CD4-positive, alpha-beta memory T cell (primary cell): ENCODE measurements at regions not wholly inside any gene's neighbourhood (a gene's known extent, or its start where the extent isn't known, plus 50 kb on each side); places are given as distances from the start of the nearest gene placed in this dataset.

Source experiments
- CTCF ChIA-PET: fragments of 350-600 bp; sonication (Branson Sonifier 250); formaldehyde crosslinking; loops from one replicate; lab custom pipeline; 2021; ENCODE audit warnings: inconsistent platforms; ENCODE audit not compliant: partially characterized antibody; lab: Charles Lee
- POLR2A ChIA-PET: fragments of 350-600 bp; sonication (Branson Sonifier 250); formaldehyde crosslinking; loops from one replicate; lab custom pipeline; 2021; ENCODE audit not compliant: partially characterized antibody; lab: Charles Lee
- DNase-seq, 5 donors: peaks; one replicate each; pipeline versions ENCODE4 v3.0.0 to v3.0.0-alpha.2; 2020 to 2022; ENCODE audit warnings: mixed read lengths in 1 of 5
- H3K27ac ChIP-seq: one replicate; pipeline ENCODE4 v1.7.0; 2013; ENCODE audit warnings: low read depth, low read length
- H3K27me3 ChIP-seq: 2 replicates; pipeline ENCODE4 v1.7.0; 2013; ENCODE audit warnings: mild to moderate bottlenecking, low read length, moderate library complexity; ENCODE audit not compliant: insufficient read depth
- H3K36me3 ChIP-seq: 2 replicates; pipeline ENCODE4 v1.7.0; 2013; ENCODE audit warnings: mild to moderate bottlenecking, low read length, moderate library complexity; ENCODE audit not compliant: insufficient read depth
- H3K4me1 ChIP-seq: 2 replicates; pipeline ENCODE4 v1.7.0; 2013; ENCODE audit warnings: mild to moderate bottlenecking, low read length, moderate library complexity; ENCODE audit not compliant: insufficient read depth
- H3K4me3 ChIP-seq, 2 donors: one replicate each; pipeline ENCODE4 v1.7.0; 2013; ENCODE audit warnings: low read length in 2 of 2, mild to moderate bottlenecking in 1 of 2
- H3K9me3 ChIP-seq, 2 donors: one replicate each; pipeline ENCODE4 v1.7.0; 2013; ENCODE audit warnings: low read length in 2 of 2, control low read depth in 1 of 2; ENCODE audit not compliant: control insufficient read depth in 1 of 2
- H3K27ac Mint-ChIP-seq, 7 donors: one replicate each; pipeline ENCODE4 v1.8.0; 2020 to 2021; ENCODE audit warnings: mixed read lengths in 7 of 7, mild to moderate bottlenecking in 6 of 7, inconsistent platforms in 3 of 7, moderate library complexity in 3 of 7
- H3K27me3 Mint-ChIP-seq, 2 donors: one replicate each; pipeline ENCODE4 v1.8.0; 2020 to 2021; ENCODE audit warnings: mixed read lengths in 2 of 2
- H3K36me3 Mint-ChIP-seq, 2 donors: one replicate each; pipeline ENCODE4 v1.8.0; 2020 to 2021; ENCODE audit warnings: mixed read lengths in 2 of 2, inconsistent platforms in 1 of 2, mild to moderate bottlenecking in 1 of 2
- H3K4me1 Mint-ChIP-seq, 4 donors: one replicate each; pipeline ENCODE4 v1.8.0; 2020 to 2021; ENCODE audit warnings: mixed read lengths in 4 of 4, mild to moderate bottlenecking in 1 of 4
- H3K4me3 Mint-ChIP-seq, 8 donors: one replicate each; pipeline ENCODE4 v1.8.0; 2020 to 2021; ENCODE audit warnings: mixed read lengths in 8 of 8, mild to moderate bottlenecking in 7 of 8, moderate library complexity in 6 of 8, inconsistent platforms in 3 of 8
- H3K9me3 Mint-ChIP-seq, 8 donors: one replicate each; pipeline ENCODE4 v1.8.0; 2020 to 2021; ENCODE audit warnings: mixed read lengths in 8 of 8, mild to moderate bottlenecking in 5 of 8, inconsistent platforms in 3 of 8, moderate library complexity in 1 of 8
- intact Hi-C: fragments of 100-400 bp; cut with micrococcal nuclease; formaldehyde crosslinking; loops from one replicate; pipeline ENCODE4 v1.15.1; 2023

GRCh38 chr21:32130031-32130891 is 148.6 kb downstream of the MIS18A start:
- Histone ChIP-seq H3K36me3 (no peaks in the 10 kb centered on the region), H3K27ac (no peak overlapping the region), H3K4me3 (no peak overlapping the region), H3K9me3 (no peaks in the 10 kb centered on the region), H3K4me1 (no peaks in the 10 kb centered on the region), H3K27me3 (no peaks in the 10 kb centered on the region)
- H3K4me3 Mint-ChIP-seq, result no peak overlapping the region
- H3K36me3 Mint-ChIP-seq, result no peaks in the 10 kb centered on the region
- intact Hi-C loops, result no loop called here
- H3K27me3 Mint-ChIP-seq, result peaks cover 3 to 8% of the 10 kb centered on the region in 2 donors
- H3K4me1 Mint-ChIP-seq, result no peaks in the 10 kb centered on the region
- H3K27ac Mint-ChIP-seq, result no peak overlapping the region
- H3K9me3 Mint-ChIP-seq, result peaks cover 0 to 19% (median 11%) of the 10 kb centered on the region in 8 donors
- ChIA-PET CTCF (no interaction called here), POLR2A (no interaction called here)
- no peak for DNase-seq

DNA sequence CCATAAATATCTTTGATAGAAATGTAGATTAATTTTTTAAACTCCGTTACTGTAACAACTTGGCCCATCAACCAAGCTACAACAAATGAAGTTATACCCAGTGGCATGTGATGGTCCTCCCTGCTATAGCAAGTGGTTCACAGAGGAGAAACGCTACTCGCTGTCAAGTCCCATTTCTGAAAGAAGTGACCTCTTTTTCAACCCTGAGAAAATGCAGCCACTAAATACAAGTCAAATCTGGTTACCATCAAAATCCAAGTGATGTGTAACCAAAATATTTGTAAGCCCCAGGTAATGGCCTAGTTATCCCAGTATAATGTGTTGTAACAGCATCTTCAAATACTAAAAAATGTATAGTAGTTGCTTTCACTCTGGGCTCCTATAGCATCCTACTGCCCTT is 151.8 kb downstream of the MIS18A start:
- ChIA-PET POLR2A (no interaction called here), CTCF (no interaction called here)
- Histone ChIP-seq H3K9me3 (no peaks in the 10 kb centered on the region), H3K4me1 (no peaks in the 10 kb centered on the region), H3K4me3 (no peak overlapping the region), H3K36me3 (no peaks in the 10 kb centered on the region), H3K27ac (no peak overlapping the region), H3K27me3 (no peaks in the 10 kb centered on the region)
- intact Hi-C loops, result no loop called here
- H3K4me1 Mint-ChIP-seq, result no peaks in the 10 kb centered on the region
- H3K27me3 Mint-ChIP-seq, result peaks cover 3 to 8% of the 10 kb centered on the region in 2 donors
- no peak overlapping the region for H3K4me3 Mint-ChIP-seq
- no peaks in the 10 kb centered on the region for H3K36me3 Mint-ChIP-seq
- no peak for DNase-seq
- no peak overlapping the region for H3K27ac Mint-ChIP-seq
- H3K9me3 Mint-ChIP-seq, result peaks cover 2 to 26% (median 14%) of the 10 kb centered on the region in 8 donors

GRCh38 chr21:32122082-32122481 is 156.8 kb downstream of the MIS18A start:
- Histone ChIP-seq H3K27me3 (no peaks in the 10 kb centered on the region), H3K9me3 (no peaks in the 10 kb centered on the region), H3K36me3 (no peaks in the 10 kb centered on the region), H3K4me1 (no peaks in the 10 kb centered on the region), H3K4me3 (no peak overlapping the region), H3K27ac (no peak overlapping the region)
- Mint-ChIP-seq H3K4me1 (no peaks in the 10 kb centered on the region), H3K9me3 (peaks cover 3 to 18% (median 8%) of the 10 kb centered on the region in 8 donors), H3K36me3 (no peaks in the 10 kb centered on the region), H3K27ac (no peak overlapping the region), H3K4me3 (peak overlapping the region in 1 of 8 donors; percentile 17), H3K27me3 (peaks cover 3 to 9% of the 10 kb centered on the region in 2 donors)
- DNase-seq, result no peak
- intact Hi-C loops, result no loop called here
- ChIA-PET CTCF (no interaction called here), POLR2A (no interaction called here)

GRCh38 chr21:32120230-32120629 is 158.6 kb downstream of the MIS18A start:
- Mint-ChIP-seq H3K9me3 (peaks cover 3 to 18% (median 7%) of the 10 kb centered on the region in 8 donors), H3K4me1 (no peaks in the 10 kb centered on the region), H3K27me3 (peaks cover 3 to 9% of the 10 kb centered on the region in 2 donors), H3K4me3 (no peak overlapping the region), H3K36me3 (no peaks in the 10 kb centered on the region), H3K27ac (no peak overlapping the region)
- H3K4me3 ChIP-seq, result no peak overlapping the region
- no peak overlapping the region for H3K27ac ChIP-seq
- POLR2A ChIA-PET, result no interaction called here
- no peaks in the 10 kb centered on the region for H3K4me1 ChIP-seq
- intact Hi-C loops, result no loop called here
- no peaks in the 10 kb centered on the region for H3K27me3 ChIP-seq
- H3K9me3 ChIP-seq, result no peaks in the 10 kb centered on the region
- CTCF ChIA-PET, result no interaction called here
- H3K36me3 ChIP-seq, result no peaks in the 10 kb centered on the region
- DNase-seq, result no peak

DNA sequence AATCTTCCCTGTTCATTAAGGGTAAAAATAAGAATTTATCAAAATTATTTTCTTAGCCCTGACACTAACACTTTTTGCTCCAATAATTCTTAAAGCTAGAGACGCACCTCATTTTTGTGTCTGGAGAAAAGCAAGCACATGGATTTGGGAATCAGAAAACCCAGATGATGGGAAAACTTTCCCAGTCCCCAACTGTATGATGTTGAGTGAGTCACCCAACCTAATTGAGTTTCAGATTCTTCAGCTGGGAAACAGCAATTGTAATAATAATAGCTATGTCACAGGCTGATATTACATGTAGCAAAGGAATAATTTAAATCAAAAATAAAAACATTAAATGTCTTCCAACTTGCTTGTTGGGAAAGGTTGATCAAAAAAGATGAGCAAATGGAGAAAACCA is 159.0 kb downstream of the MIS18A start:
- H3K36me3 ChIP-seq, result no peaks in the 10 kb centered on the region
- POLR2A ChIA-PET, result no interaction called here
- no peak overlapping the region for H3K27ac ChIP-seq
- H3K36me3 Mint-ChIP-seq, result no peaks in the 10 kb centered on the region
- no peak overlapping the region for H3K27ac Mint-ChIP-seq
- H3K4me3 Mint-ChIP-seq, result no peak overlapping the region
- no peak for DNase-seq
- no peaks in the 10 kb centered on the region for H3K4me1 Mint-ChIP-seq
- H3K27me3 Mint-ChIP-seq, result peaks cover 6 to 9% of the 10 kb centered on the region in 2 donors
- CTCF ChIA-PET, result no interaction called here
- H3K4me3 ChIP-seq, result no peak overlapping the region
- H3K27me3 ChIP-seq, result no peaks in the 10 kb centered on the region
- H3K4me1 ChIP-seq, result no peaks in the 10 kb centered on the region
- no peaks in the 10 kb centered on the region for H3K9me3 ChIP-seq
- H3K9me3 Mint-ChIP-seq, result peaks cover 3 to 18% (median 7%) of the 10 kb centered on the region in 8 donors
- intact Hi-C loops, result no loop called here

GRCh38 chr21:32119389-32119788 is 159.5 kb downstream of the MIS18A start:
- intact Hi-C loops, result no loop called here
- Histone ChIP-seq H3K4me1 (no peaks in the 10 kb centered on the region), H3K27me3 (no peaks in the 10 kb centered on the region), H3K27ac (no peak overlapping the region), H3K4me3 (no peak overlapping the region), H3K9me3 (no peaks in the 10 kb centered on the region), H3K36me3 (no peaks in the 10 kb centered on the region)
- H3K36me3 Mint-ChIP-seq, result no peaks in the 10 kb centered on the region
- no peaks in the 10 kb centered on the region for H3K4me1 Mint-ChIP-seq
- no peak overlapping the region for H3K4me3 Mint-ChIP-seq
- POLR2A ChIA-PET, result no interaction called here
- CTCF ChIA-PET, result no interaction called here
- peaks cover 1 to 18% (median 7%) of the 10 kb centered on the region in 8 donors for H3K9me3 Mint-ChIP-seq
- DNase-seq, result no peak
- peaks cover 8 to 9% of the 10 kb centered on the region in 2 donors for H3K27me3 Mint-ChIP-seq
- no peak overlapping the region for H3K27ac Mint-ChIP-seq

DNA sequence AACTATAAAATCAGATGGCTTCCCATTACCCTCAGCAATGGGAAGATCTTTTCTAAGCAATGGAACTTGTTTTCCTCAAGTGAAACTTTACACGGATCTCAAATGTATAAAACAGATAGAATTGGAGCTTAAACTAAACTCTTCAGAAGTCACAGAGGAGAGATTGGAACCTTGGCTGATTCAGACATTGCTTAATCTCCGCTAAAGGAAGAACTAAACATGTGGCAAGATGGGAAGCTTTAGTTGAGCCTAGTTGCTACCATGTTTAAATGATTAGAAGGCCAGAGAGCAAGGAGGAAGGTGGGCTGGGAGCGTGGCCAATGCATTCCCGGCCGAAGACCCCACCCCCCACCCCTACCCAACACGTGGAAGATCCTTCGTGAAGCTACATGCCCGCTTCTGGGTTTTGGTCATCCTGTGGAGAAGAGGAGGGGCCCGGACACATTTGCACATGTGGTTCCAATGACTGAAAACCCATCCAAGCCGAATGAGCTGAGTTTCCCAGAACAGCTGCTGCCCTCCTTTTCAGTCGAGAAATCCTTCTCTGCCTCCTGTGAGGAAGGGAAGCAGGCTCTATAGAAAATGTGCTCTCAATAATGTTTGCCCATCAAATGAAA is 164.3 kb downstream of the MIS18A start:
- no peak for DNase-seq
- H3K4me3 ChIP-seq, result no peak overlapping the region
- H3K27me3 ChIP-seq, result no peaks in the 10 kb centered on the region
- H3K36me3 ChIP-seq, result no peaks in the 10 kb centered on the region
- Mint-ChIP-seq H3K9me3 (peaks cover 0 to 3% (median 0%) of the 10 kb centered on the region in 8 donors), H3K4me3 (no peak overlapping the region), H3K27me3 (peaks cover 9 to 10% of the 10 kb centered on the region in 2 donors), H3K27ac (no peak overlapping the region), H3K4me1 (no peaks in the 10 kb centered on the region), H3K36me3 (no peaks in the 10 kb centered on the region)
- no peaks in the 10 kb centered on the region for H3K9me3 ChIP-seq
- CTCF ChIA-PET, result no interaction called here
- intact Hi-C loops, result no loop called here
- POLR2A ChIA-PET, result no interaction called here
- H3K27ac ChIP-seq, result no peak overlapping the region
- no peaks in the 10 kb centered on the region for H3K4me1 ChIP-seq
